ENCODE measurements at regions not wholly inside any gene's neighbourhood (a gene's known extent, or its start where the extent isn't known, plus 50 kb on each side); places are given as distances from the start of the nearest gene placed in this dataset.

- no peak for DNase-seq (ENCODE audit: low read depth in 2 of 2)
Measured at GRCh38 chr13:50678464-50679162, 164.9 kb downstream of the DLEU7 start.

- no peak for DNase-seq (ENCODE audit: low read depth in 2 of 2)
Measured at GRCh38 chr13:50679321-50679720, 164.2 kb downstream of the DLEU7 start.

- DNase-seq (ENCODE audit: low read depth in 2 of 2) = no peak
Measured at GRCh38 chr13:50682002-50682401, 161.5 kb downstream of the DLEU7 start.

DNA sequence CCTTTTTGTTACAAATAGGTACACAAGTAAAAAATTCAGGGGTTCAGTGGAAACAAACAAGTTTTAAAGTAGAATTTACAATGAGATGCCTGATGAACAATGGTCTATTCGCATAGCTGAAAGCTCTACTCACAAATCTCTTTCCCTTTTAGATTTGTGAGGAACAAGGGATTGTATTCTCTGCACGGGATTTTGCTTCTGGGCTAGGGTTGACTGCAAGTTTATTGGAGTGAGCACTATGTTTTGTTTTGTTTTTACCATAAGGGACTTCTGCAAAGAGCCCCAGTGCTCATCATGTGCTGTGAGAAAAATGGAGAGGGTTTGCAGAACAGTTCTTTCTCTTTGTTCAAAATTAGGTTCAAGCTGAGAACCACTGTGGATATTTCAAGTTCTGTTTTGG, 160.5 kb downstream of the DLEU7 start:
- DNase-seq (ENCODE audit: low read depth in 2 of 2) = no peak

- no peak for DNase-seq (ENCODE audit: low read depth in 2 of 2)
Measured at GRCh38 chr13:50684366-50684765, 159.1 kb downstream of the DLEU7 start.

DNA sequence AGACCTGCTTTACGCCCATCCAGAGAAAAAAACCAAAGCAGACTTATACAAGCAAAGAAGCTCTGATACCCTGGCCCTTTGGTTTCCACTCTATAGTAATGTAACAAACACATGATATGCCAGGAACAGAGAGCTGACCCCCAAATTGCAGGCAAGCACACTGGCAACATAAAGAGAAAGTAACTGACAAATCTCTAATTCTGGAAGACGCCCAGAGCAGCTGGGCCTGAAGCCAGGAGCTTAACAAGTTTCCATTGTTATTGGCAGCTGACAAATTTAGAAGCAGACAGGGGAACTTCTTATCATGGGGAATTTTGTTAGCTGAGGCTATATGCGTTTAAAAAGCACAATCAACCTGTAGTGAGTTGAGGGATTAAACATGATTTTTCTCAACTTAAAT, 158.0 kb downstream of the DLEU7 start:
- no peak for DNase-seq (ENCODE audit: low read depth in 2 of 2)

- no peak for DNase-seq (ENCODE audit: low read depth in 2 of 2)
Measured at GRCh38 chr13:50685956-50686355, 157.5 kb downstream of the DLEU7 start.

DNA sequence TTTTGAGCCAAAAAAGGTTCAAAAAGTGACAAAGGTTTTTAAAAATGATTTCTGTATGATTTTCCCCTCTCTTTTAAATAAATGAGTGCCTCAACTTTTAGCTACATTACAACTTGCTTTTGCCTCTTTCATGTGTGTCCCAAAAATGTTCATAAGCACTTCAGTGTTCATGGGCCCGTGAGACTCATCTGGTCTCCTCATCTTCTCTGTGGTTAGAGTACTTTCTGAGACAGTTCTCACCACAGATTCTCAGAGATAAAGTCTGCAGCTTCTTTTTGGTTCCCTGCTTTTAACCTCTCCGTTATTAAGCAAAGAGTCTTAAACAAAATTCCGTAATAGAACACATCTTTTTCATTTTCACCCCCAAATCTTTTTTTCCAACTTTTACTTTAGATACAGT, 156.9 kb downstream of the DLEU7 start:
- no peak for DNase-seq (ENCODE audit: low read depth in 2 of 2)

DNA sequence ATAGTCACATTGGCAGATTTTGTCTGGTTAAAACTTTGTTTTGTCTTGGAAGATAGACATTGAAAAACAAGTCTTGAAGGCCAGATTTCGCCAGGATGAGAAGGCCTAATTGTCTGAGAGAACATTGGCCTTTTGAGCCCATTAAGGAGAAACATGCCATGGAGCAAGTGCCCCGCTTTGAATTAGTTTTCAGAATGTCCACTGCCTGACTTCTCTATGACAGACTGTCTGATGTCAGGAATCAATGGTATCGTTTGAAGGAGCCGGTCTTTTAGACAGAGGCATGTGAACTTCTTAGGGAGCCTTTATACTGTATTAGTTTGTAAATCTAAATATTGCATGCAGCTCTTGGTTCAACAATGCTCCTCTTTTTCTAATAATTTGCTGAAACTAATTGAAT, 155.9 kb downstream of the DLEU7 start:
- DNase-seq (ENCODE audit: low read depth in 2 of 2) = no peak

GRCh38 chr13:50690006-50690405, 153.5 kb downstream of the DLEU7 start:
- DNase-seq (ENCODE audit: low read depth in 2 of 2) = no peak

GRCh38 chr13:50691176-50691680, 152.3 kb downstream of the DLEU7 start:
- no peak for DNase-seq (ENCODE audit: low read depth in 2 of 2)

GRCh38 chr13:50691681-50692263, 151.7 kb downstream of the DLEU7 start:
- DNase-seq (ENCODE audit: low read depth in 2 of 2) = no peak

DNA sequence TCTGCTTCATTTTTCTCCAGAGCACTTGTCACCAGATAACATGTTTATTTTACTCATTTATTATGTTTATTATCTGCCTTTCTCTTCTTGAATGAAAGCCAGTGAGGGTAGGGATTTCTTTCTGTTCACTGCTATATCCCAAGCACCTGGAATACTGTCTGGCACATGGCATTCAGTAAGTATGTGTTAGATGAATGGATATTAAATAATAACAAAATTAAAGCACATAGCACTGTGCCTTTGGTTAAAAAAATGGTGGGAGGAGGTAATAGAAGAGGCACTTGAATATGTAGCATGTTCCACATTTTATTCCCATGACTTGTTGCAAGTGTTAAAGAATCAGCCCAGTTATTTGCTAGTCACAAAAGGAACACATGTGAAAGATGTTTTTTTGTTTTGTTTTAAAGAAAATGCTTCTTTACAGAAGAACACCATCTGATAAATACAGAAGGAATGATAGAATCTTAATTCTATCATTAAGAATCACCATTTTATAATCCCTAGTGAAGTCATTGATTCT, 151.0 kb downstream of the DLEU7 start:
- no peak for DNase-seq (ENCODE audit: low read depth in 2 of 2)

GRCh38 chr13:50693727-50694126, 149.8 kb downstream of the DLEU7 start:
- DNase-seq (ENCODE audit: low read depth in 2 of 2) = no peak

GRCh38 chr13:50697746-50698539, 145.5 kb downstream of the DLEU7 start:
- no peak for DNase-seq (ENCODE audit: low read depth in 2 of 2)

DNA sequence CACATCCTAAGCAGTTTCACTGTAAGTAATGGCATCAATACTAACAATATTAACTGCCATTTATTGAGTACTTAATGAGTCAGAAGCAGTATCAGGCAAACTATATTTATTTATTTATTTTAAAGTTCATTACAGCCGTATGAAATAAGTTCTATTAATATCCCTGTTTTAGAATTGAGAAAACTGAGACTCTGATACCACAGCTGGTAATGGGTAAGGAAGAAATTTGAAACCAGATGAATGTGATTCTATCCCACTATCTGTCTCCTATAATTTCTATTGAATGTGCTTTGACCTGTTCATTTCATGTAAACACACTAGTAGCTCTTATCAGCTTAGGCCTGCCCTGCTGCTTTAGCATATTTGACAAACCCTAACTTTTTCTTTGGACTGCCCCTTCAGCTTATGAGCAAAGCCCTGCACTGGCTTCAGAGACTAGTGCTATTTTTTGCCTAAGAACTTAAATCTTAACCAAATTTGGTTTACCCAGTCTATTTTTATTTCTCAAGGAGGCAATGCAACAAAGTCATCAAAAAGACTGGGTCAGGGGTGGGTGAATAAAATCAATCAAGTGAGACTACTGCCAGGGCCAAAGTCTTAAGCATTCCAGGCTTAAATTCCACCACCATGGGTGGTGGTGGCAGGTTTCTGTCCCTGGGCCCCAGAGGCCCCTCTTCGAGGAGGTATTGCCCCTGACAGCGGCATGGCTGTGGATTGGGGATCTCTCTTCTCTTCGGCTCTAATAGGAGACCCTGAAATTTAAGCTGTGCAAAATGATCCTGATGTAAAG, 143.4 kb downstream of the DLEU7 start:
- DNase-seq (ENCODE audit: low read depth in 2 of 2) = no peak

DNA sequence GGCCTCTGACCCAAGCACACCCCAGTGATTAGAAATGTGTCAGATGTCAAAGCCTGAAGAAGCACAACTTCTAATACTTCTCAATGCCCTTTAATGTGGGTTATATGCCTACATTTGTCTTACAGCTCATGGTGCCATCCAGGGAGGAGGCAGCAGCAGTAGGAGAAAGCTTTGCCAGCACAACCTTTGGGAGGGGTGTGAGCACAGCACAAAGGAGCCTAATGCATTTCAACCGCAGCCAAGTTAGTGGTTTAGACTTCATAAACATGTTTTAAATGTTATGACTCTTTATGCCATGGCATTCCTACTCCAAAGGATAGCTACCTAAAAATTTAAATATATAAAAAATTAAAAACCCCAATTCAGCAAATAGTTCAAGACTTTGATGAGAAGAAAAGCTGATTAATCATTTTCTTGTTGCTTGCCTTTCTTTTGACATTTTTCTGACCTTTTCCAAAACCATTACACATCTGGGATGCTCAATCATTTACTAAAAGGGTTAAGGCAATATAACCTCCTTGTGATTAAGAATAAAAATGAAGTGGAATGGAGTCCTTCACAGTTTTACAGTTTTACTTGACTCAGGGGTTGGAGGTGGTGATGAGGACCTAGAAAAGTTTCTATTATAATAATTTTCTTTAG, 142.7 kb downstream of the DLEU7 start:
- DNase-seq (ENCODE audit: low read depth in 2 of 2) = no peak

- DNase-seq (ENCODE audit: low read depth in 2 of 2) = no peak
Measured at GRCh38 chr13:50701469-50701868, 142.0 kb downstream of the DLEU7 start.

GRCh38 chr13:50706505-50706904, 137.0 kb downstream of the DLEU7 start:
- DNase-seq (ENCODE audit: low read depth in 2 of 2) = no peak

GRCh38 chr13:50707628-50708027, 135.9 kb downstream of the DLEU7 start:
- no peak for DNase-seq (ENCODE audit: low read depth in 2 of 2)

- no peak for DNase-seq (ENCODE audit: low read depth in 2 of 2)
Measured at GRCh38 chr13:50708461-50708860, 135.0 kb downstream of the DLEU7 start.

Data from stimulated activated CD8-positive, alpha-beta memory T cell treated with anti-CD3 and anti-CD28 coated beads, Interleukin-15, amount 100 ng/mL, for 48 hours (primary cell).